ENCODE measurements at regions not wholly inside any gene's neighbourhood (a gene's known extent, or its start where the extent isn't known, plus 50 kb on each side); places are given as distances from the start of the nearest gene placed in this dataset.

- no peak for TF ChIP-seq CTCF (IDR thresholded peaks at IDR 0.05; ENCODE audit: insufficient read depth, low read length, poor library complexity, severe bottlenecking)
- H3K36me3 ChIP-seq (ENCODE audit: control insufficient read depth, insufficient read depth, low read length): no peaks in the 10 kb centered on the region
- no peak overlapping the region for H3K4me3 ChIP-seq (ENCODE audit: low read depth, low read length)
- DNase-seq (ENCODE audit: low read depth): no peak
- no peaks in the 10 kb centered on the region for H3K27me3 ChIP-seq (ENCODE audit: control insufficient read depth, insufficient read depth, low read length)
These were observed 270.0 kb upstream of the ZFP64 start for GRCh38 chr20:52461582-52461981.

- no peak for DNase-seq (ENCODE audit: low read depth)
- Histone ChIP-seq H3K27me3 (ENCODE audit: control insufficient read depth, insufficient read depth, low read length) (no peaks in the 10 kb centered on the region), H3K4me3 (ENCODE audit: low read depth, low read length) (no peak overlapping the region), H3K36me3 (ENCODE audit: control insufficient read depth, insufficient read depth, low read length) (no peaks in the 10 kb centered on the region)
- no peak for TF ChIP-seq CTCF (IDR thresholded peaks at IDR 0.05; ENCODE audit: insufficient read depth, low read length, poor library complexity, severe bottlenecking)
These were observed 267.6 kb upstream of the ZFP64 start for GRCh38 chr20:52459150-52459549.

- Histone ChIP-seq H3K36me3 (ENCODE audit: control insufficient read depth, insufficient read depth, low read length) (no peaks in the 10 kb centered on the region), H3K4me3 (ENCODE audit: low read depth, low read length) (no peak overlapping the region), H3K27me3 (ENCODE audit: control insufficient read depth, insufficient read depth, low read length) (no peaks in the 10 kb centered on the region)
- DNase-seq (ENCODE audit: low read depth): peak; percentile 65
- no peak for TF ChIP-seq CTCF (IDR thresholded peaks at IDR 0.05; ENCODE audit: insufficient read depth, low read length, poor library complexity, severe bottlenecking)
These were observed 266.2 kb upstream of the ZFP64 start for GRCh38 chr20:52457826-52458225.

GRCh38 chr20:52454660-52455059 lies 263.1 kb upstream of the ZFP64 start:
- no peak for DNase-seq (ENCODE audit: low read depth)
- H3K4me3 ChIP-seq (ENCODE audit: low read depth, low read length): no peak overlapping the region
- no peaks in the 10 kb centered on the region for H3K27me3 ChIP-seq (ENCODE audit: control insufficient read depth, insufficient read depth, low read length)
- no peaks in the 10 kb centered on the region for H3K36me3 ChIP-seq (ENCODE audit: control insufficient read depth, insufficient read depth, low read length)
- no peak for TF ChIP-seq CTCF (IDR thresholded peaks at IDR 0.05; ENCODE audit: insufficient read depth, low read length, poor library complexity, severe bottlenecking)

GRCh38 chr20:52448513-52449232 lies 257.1 kb upstream of the ZFP64 start:
- TF ChIP-seq CTCF (IDR thresholded peaks at IDR 0.05; ENCODE audit: insufficient read depth, low read length, poor library complexity, severe bottlenecking): no peak
- no peaks in the 10 kb centered on the region for H3K36me3 ChIP-seq (ENCODE audit: control insufficient read depth, insufficient read depth, low read length)
- no peak for DNase-seq (ENCODE audit: low read depth)

GRCh38 chr20:52447225-52447551 lies 255.6 kb upstream of the ZFP64 start:
- H3K27me3 ChIP-seq (ENCODE audit: control insufficient read depth, insufficient read depth, low read length): no peaks in the 10 kb centered on the region
- H3K4me3 ChIP-seq (ENCODE audit: low read depth, low read length): no peak overlapping the region
- no peak for DNase-seq (ENCODE audit: low read depth)
- H3K36me3 ChIP-seq (ENCODE audit: control insufficient read depth, insufficient read depth, low read length): no peaks in the 10 kb centered on the region
- TF ChIP-seq CTCF (IDR thresholded peaks at IDR 0.05; ENCODE audit: insufficient read depth, low read length, poor library complexity, severe bottlenecking): no peak

More at GRCh38 chr20:52448513-52449232, 257.1 kb upstream of the ZFP64 start:
- no peaks in the 10 kb centered on the region for H3K27me3 ChIP-seq (ENCODE audit: control insufficient read depth, insufficient read depth, low read length)
- no peak overlapping the region for H3K4me3 ChIP-seq (ENCODE audit: low read depth, low read length)

Measured in kidney epithelial cell (primary cell).